HG03571 (cell line): ENCODE measurements at regions not wholly inside any gene's neighbourhood (a gene's known extent, or its start where the extent isn't known, plus 50 kb on each side); places are given as distances from the start of the nearest gene placed in this dataset.

Source experiments
- ATAC-seq: cut with Tn5 transposase; IDR thresholded peaks from one replicate; pipeline ENCODE4 v1.9.1; 2021; ENCODE audit not compliant: unreplicated experiment

- no peak for ATAC-seq
Measured at GRCh38 chr17:14688134-14688533, 387.3 kb downstream of the HS3ST3B1 start.

DNA sequence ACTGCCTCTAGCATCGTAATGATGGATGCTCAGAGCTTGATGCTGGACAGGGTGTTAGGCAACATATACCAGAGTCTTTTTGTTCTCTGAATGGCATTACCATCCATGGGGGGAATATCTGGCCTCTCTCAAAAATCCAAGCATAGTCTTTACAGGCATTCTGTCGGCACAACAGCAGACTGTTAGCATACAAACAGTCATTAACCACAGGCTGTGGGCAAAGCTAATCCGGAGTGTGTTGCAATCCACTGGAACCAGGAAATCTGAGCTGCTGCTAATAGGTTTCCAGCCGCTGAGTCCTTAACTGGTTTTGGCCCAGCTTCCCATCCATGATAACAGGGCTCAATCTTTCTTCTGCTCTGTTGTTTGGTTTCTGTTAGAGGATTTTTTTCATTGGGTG, 371.9 kb downstream of the HS3ST3B1 start:
- ATAC-seq, result no peak

DNA sequence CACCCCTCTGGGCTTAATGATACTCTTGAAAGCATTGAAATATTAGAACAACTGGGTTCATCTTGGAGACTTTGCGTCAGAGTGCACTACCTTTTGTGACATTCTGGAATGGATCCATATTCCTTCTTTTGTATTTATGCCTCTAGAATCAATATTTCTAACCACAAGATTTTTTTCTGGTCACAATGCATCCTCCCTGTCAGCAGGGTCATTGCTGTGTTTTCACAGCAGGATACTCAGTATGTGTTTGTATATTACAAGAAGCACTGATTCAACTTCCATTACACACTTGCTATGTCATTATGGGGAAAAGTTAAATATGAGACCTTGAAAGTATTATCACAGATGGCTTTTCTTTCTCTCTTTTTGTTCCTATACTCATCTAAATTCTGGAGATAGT, 370.0 kb downstream of the HS3ST3B1 start:
- ATAC-seq, result no peak

DNA sequence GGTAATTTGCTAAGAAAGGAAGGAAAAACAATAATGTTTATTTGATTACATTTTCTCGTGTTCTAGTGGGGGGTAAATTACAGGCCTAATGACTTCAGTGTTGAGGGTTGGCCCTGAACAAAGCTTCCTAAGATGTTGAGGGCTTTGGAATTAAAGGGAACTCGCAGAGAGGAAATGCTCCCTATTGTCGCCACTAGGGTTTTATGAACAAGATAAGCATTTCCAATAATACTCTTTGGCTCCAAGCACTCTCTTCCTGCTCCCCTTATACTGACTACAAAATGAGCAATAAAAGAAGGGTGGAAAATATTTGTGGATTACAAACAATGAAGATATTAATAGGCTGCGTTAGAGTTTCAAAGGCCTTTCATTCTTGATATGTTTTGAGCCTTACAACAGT, 363.6 kb downstream of the HS3ST3B1 start:
- ATAC-seq, result no peak

GRCh38 chr17:14641117-14641516, 340.2 kb downstream of the HS3ST3B1 start:
- ATAC-seq, result no peak

GRCh38 chr17:14637260-14637659, 336.4 kb downstream of the HS3ST3B1 start:
- ATAC-seq, result no peak

GRCh38 chr17:14630621-14631020, 329.7 kb downstream of the HS3ST3B1 start:
- no peak for ATAC-seq

DNA sequence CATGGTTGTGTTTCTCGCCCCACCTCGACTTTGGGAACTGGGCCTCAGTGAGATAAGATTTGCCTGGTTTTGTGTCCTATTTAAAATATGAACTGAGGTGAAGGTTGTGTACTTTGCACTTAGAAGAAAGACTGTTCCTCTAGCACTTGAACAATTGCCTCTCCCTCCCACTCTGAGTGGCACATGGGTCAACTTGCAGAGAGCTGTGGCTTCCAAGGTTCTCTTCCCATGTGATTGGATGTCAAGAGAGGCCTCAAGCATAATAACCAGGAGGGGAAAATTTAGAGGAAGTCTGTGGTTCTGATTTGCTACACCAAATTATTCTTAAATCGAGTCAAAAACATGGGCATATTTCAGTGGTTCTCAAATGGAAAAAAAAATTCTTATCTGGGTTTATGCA, 329.2 kb downstream of the HS3ST3B1 start:
- no peak for ATAC-seq

DNA sequence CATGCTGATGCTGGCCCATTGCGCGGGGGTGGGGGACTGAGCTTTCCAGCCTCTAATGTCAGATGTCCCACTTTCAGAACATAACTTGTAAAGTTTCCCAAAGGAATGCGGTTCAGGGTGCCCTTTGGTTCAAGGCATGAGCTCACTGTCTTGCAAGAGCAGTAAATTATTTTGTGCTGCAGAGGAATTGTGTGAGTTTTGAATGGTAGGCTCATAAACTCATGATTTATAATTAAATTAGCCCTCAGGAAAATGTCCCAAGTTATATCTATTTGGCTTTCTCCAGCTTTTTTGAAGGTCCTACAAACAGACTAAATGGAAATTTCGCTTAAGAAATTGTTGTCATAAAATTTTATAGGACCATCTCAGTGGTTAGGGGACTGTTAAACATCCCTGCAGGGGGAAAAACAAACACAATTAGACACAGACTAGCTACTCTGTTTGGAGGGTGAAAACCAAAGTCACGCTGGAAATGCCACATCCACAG, 321.8 kb downstream of the HS3ST3B1 start:
- ATAC-seq, result no peak

DNA sequence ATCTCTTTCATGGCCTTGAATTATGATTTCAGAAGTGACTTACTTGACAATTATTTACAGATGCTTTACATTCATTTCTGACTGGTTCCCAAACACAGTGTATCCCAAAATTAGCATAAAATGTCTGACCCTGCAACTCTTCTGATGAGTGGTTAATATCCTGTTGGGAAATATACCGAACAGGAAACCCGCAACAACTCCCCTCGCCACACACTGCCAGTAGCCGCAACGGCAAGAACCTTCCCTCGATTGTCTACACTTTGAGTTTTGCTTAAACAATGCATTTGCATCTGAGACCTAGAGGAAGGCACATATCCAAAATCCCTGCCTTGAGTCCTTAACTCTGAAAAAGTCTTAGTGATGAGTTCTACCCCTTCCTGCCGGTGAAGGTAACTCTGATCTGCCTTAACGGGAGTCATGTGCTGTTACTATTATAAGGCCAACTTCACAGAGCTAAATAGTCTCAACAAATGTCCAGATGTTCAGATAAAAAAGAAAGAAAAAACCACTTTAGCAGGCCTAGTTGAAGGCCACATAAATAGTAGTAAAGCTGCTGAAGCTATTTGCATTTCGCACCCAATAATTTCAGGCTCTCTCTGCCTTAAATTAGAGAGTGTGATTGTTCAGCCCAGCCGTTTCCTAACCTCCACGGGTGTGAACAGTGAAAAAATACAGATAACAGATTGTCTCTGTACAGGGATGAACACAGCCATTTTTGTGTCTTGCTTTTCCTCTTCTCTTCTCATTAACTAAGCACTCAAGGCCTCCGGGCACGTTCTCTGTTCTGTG, 321.1 kb downstream of the HS3ST3B1 start:
- no peak for ATAC-seq

DNA sequence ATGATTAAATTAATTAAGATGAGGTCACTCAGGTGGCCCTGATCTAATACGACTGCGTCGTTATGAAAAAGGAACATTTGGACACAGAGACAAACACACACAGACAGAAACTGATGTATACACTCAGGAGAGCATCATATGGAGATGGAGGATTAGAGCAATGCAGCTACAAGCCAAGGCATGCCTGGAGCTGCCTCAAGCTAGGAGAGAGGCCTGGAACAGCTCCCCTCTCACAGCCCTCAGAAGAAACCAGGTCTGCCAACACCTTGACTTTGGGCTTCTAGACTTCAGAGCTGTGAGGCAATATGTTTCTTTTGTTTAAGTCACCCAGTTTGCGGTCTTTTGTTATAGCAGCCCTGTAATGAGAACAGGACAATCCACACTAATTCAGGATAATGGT, 318.9 kb downstream of the HS3ST3B1 start:
- ATAC-seq, result no peak

DNA sequence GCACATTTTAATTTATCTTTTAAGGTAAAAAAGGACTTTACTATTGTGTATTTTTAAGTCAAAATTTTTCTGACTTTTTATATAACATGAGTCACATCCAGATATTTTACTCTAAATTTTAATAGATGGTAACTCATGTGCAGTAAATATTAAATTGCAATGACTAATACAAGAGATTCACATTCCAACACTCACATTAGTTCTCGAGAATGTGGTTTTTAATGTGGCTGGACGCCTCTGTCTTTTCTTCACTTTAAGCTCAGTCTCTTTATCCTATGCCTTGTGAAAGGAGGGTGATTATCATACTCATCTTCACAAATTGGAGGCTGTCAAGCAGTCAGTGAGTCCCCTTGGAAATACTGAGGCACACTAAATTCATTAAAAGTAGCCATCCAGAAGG, 315.6 kb downstream of the HS3ST3B1 start:
- no peak for ATAC-seq

GRCh38 chr17:14605267-14605599, 304.4 kb downstream of the HS3ST3B1 start:
- ATAC-seq, result no peak

- no peak for ATAC-seq
Measured at GRCh38 chr17:14604591-14605266, 303.8 kb downstream of the HS3ST3B1 start.

DNA sequence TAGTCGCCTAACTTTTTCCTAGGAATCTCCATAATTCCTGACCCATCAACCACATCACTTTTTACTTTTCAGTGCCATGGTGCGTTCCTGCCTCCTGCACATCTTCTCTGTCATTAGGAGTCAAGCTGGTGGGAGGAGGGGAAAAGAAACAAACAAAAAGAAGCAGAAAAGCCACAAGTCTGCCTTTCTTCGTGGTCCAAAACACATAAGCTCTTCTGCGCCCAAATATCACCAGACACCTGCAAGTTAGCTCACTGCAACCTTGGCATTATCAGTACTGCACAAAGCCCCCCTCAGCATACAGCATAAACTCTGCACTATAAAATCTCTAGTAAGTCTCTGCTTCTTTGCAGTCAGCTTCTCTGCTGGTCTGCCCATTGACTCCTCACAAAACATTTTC, 295.3 kb downstream of the HS3ST3B1 start:
- ATAC-seq, result no peak

- ATAC-seq, result no peak
Measured at GRCh38 chr17:14595656-14596055, 294.8 kb downstream of the HS3ST3B1 start.

DNA sequence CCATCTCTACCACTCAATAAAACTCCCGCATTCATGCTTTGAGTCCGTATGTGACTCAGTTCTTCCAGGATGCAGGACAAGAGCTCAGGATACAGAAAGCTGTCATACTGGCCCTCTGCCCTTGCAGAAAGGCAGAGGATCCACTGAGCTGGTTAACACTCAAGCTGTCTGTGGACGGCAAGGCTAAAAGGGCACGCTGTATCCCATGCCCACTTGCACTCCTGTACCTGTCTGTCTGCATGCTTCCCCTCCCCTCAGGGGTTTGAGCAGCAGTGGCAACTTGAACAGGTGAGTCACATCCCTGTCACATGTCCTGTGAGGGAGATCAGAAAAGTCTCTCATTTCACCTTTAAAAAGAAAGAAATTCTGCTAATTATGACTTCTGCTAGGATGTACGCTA, 293.8 kb downstream of the HS3ST3B1 start:
- no peak for ATAC-seq

GRCh38 chr17:14593956-14594355, 293.1 kb downstream of the HS3ST3B1 start:
- no peak for ATAC-seq

- no peak for ATAC-seq
Measured at GRCh38 chr17:14590459-14591250, 289.8 kb downstream of the HS3ST3B1 start.

- ATAC-seq, result no peak
Measured at GRCh38 chr17:14585099-14585498, 284.2 kb downstream of the HS3ST3B1 start.

- no peak for ATAC-seq
Measured at GRCh38 chr17:14582996-14583395, 282.1 kb downstream of the HS3ST3B1 start.
